B cell (primary cell): ENCODE measurements at regions not wholly inside any gene's neighbourhood (a gene's known extent, or its start where the extent isn't known, plus 50 kb on each side); places are given as distances from the start of the nearest gene placed in this dataset.

Experiments used
- ATAC-seq: fragments of 200-7000 bp; cut with Tn5 transposase; one replicate; pipeline ENCODE4 v1.10.0; 2021; ENCODE audit warnings: low read depth, mild to moderate bottlenecking, moderate number of reproducible peaks, moderate library complexity
- CTCF ChIA-PET: fragments of 350-600 bp; sonication (Branson Sonifier 250); formaldehyde crosslinking; loops from one replicate; lab custom pipeline; 2021; ENCODE audit warnings: antibody characterized with exemption, inconsistent platforms; lab: Charles Lee
- POLR2A ChIA-PET: fragments of 350-600 bp; sonication (Branson Sonifier 250); formaldehyde crosslinking; loops from one replicate; lab custom pipeline; 2021; ENCODE audit warnings: antibody characterized with exemption; lab: Charles Lee
- DNase-seq: peaks from one replicate; pipeline ENCODE4 v3.0.0; 2013
- H2AFZ ChIP-seq: 2 replicates; pipeline ENCODE4 v1.6.1; 2012; ENCODE audit warnings: mild to moderate bottlenecking, low read depth, low read length; ENCODE audit not compliant: insufficient read depth, poor library complexity, severe bottlenecking
- H3K27ac ChIP-seq, 2 donors: 1 replicate in 1 of 2; 2 replicates in 1 of 2; pipeline ENCODE4 v1.5.1; 2012 to 2013; ENCODE audit warnings: low read length in 2 of 2, mild to moderate bottlenecking in 2 of 2, moderate library complexity in 1 of 2
- H3K27me3 ChIP-seq, 4 experiments: fragments of 200-600 bp in 1 of 4; sonication (generic) in 1 of 4; replicated peaks in 1 of 4; 1 replicate in 2 of 4; 2 replicates in 2 of 4; pipeline versions ENCODE4 v1.6.1 to v1.7.0; 2013 to 2016; ENCODE audit warnings: low read length in 3 of 4, mild to moderate bottlenecking in 2 of 4, mixed read lengths in 1 of 4, moderate library complexity in 1 of 4; ENCODE audit not compliant: insufficient read depth in 4 of 4, control insufficient read depth in 3 of 4; ENCODE audit errors: control extremely low read depth in 1 of 4
- H3K36me3 ChIP-seq, 2 experiments: replicated peaks in 1 of 2; 1 replicate in 1 of 2; 2 replicates in 1 of 2; pipeline versions ENCODE4 v1.6.1 to v1.7.1; 2013; ENCODE audit warnings: low read length in 1 of 2; ENCODE audit not compliant: insufficient read depth in 2 of 2, control insufficient read depth in 1 of 2; ENCODE audit errors: control extremely low read depth in 1 of 2, extremely low read depth in 1 of 2
- H3K4me1 ChIP-seq, 2 donors: fragments of 200-600 bp in 1 of 2; sonication (generic) in 1 of 2; 1 replicate in 1 of 2; 2 replicates in 1 of 2; pipeline versions ENCODE4 v1.5.1 to v1.6.1; 2013 to 2017; ENCODE audit warnings: low read length in 2 of 2; ENCODE audit not compliant: control insufficient read depth in 2 of 2, insufficient read depth in 2 of 2
- H3K4me2 ChIP-seq: replicated peaks from 2 replicates; pipeline ENCODE3; 2012; ENCODE audit warnings: mild to moderate bottlenecking, low read depth, low read length; ENCODE audit not compliant: poor library complexity, severe bottlenecking
- H3K4me3 ChIP-seq, 5 experiments: fragments of 200-600 bp in 1 of 5; sonication (generic) in 1 of 5; 1 replicate in 3 of 5; 2 replicates in 2 of 5; pipeline versions ENCODE4 v1.5.1 to v1.7.0; 2011 to 2016; ENCODE audit warnings: low read length in 4 of 5, mild to moderate bottlenecking in 4 of 5, low read depth in 2 of 5, control low read depth in 1 of 5, moderate library complexity in 1 of 5; ENCODE audit not compliant: insufficient read depth in 1 of 5; ENCODE audit errors: control extremely low read depth in 1 of 5, extremely low read depth in 1 of 5
- H3K79me2 ChIP-seq: fragments of 200-600 bp; sonication (generic); one replicate; pipeline ENCODE4 v1.6.0; 2016; ENCODE audit warnings: low read length; ENCODE audit not compliant: control insufficient read depth, insufficient read depth
- H3K9ac ChIP-seq: fragments of 200-600 bp; sonication (generic); 2 replicates; pipeline ENCODE4 v1.6.1; 2017; ENCODE audit warnings: mild to moderate bottlenecking, low read length, moderate library complexity
- H3K9me3 ChIP-seq, 3 donors: one replicate each; pipeline versions ENCODE4 v1.6.1 to v1.7.1; 2013; ENCODE audit warnings: low read length in 2 of 3; ENCODE audit not compliant: control insufficient read depth in 2 of 3, insufficient read depth in 1 of 3; ENCODE audit errors: control extremely low read depth in 1 of 3
- H4K20me1 ChIP-seq: 2 replicates; pipeline ENCODE4 v1.6.0; 2012; ENCODE audit warnings: mild to moderate bottlenecking, low read length; ENCODE audit not compliant: insufficient read depth, control insufficient read depth, poor library complexity, severe bottlenecking
- H3K27ac Mint-ChIP-seq: one replicate; pipeline ENCODE4 v1.8.0; 2021; ENCODE audit warnings: mixed read lengths
- H3K27me3 Mint-ChIP-seq: one replicate; pipeline ENCODE4 v1.8.0; 2021; ENCODE audit warnings: mixed read lengths
- H3K4me1 Mint-ChIP-seq: one replicate; pipeline ENCODE4 v1.8.0; 2021; ENCODE audit warnings: mixed read lengths
- H3K4me3 Mint-ChIP-seq: one replicate; pipeline ENCODE4 v1.8.0; 2021; ENCODE audit warnings: mixed read lengths
- H3K9me3 Mint-ChIP-seq: one replicate; pipeline ENCODE4 v1.8.0; 2022; ENCODE audit warnings: mixed read lengths; ENCODE audit not compliant: insufficient read depth
- EZH2 ChIP-seq: IDR thresholded peaks from 2 replicates; pipeline ENCODE4 v1.6.1; 2012; ENCODE audit warnings: borderline replicate concordance, low read depth, mild to moderate bottlenecking, moderate library complexity, low read length; ENCODE audit not compliant: insufficient read depth, poor library complexity, severe bottlenecking
- WGBS: methylation state at CpG from one replicate; pipeline ENCODE4 v1.1.5; 2013; ENCODE audit warnings: missing lambda C conversion rate; ENCODE audit not compliant: insufficient coverage; 5-methylcytosine and 5-hydroxymethylcytosine counted together
- intact Hi-C: fragments of 100-400 bp; cut with micrococcal nuclease; formaldehyde crosslinking; loops from one replicate; pipeline ENCODE4 v1.10.0; 2022
- TF ChIP-seq, protein P1 (sequence below): fragments of 200-600 bp; IDR thresholded peaks from one replicate; pipeline ENCODE4 v1.8.0; 2022; ENCODE audit warnings: antibody characterized with exemption, mild to moderate bottlenecking

DNA sequence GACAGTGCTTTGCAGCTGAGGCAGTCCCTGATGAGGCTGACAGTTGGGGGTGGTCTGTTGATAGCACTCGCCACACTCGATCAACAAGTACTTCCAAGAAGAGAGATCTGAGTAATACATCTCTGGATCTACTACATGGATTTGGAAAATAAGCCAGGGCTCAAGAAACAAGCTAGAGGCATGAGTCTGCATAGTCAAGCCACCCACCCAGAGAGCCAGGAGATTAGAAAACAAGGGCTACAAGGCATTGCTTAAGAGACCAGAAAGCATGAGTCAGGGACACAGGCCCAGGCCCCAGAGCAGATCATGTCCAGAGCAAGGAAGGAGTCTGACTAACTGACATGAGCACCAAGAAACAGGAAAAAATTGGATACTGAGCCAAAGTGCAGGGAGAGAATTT is 196.9 kb upstream of the CWC22 start:
- ChIA-PET CTCF (no interaction called here), POLR2A (no interaction called here)
- Histone ChIP-seq H3K4me1 (no peaks in the 10 kb centered on the region), H3K4me3 (no peak overlapping the region), H3K9ac (no peak overlapping the region), H2AFZ (no peak overlapping the region), H3K27ac (no peak overlapping the region), H3K79me2 (no peaks in the 10 kb centered on the region), H3K27me3 (no peaks in the 10 kb centered on the region), H3K36me3 (no peaks in the 10 kb centered on the region), H3K4me2 (no peak overlapping the region), H4K20me1 (no peaks in the 10 kb centered on the region), H3K9me3 (no peaks in the 10 kb centered on the region)
- no peak overlapping the region for H3K27ac Mint-ChIP-seq
- DNase-seq (peak; percentile 1), ATAC-seq (no peak)
- no peak for TF ChIP-seq EZH2
- TF ChIP-seq, protein P1, sequence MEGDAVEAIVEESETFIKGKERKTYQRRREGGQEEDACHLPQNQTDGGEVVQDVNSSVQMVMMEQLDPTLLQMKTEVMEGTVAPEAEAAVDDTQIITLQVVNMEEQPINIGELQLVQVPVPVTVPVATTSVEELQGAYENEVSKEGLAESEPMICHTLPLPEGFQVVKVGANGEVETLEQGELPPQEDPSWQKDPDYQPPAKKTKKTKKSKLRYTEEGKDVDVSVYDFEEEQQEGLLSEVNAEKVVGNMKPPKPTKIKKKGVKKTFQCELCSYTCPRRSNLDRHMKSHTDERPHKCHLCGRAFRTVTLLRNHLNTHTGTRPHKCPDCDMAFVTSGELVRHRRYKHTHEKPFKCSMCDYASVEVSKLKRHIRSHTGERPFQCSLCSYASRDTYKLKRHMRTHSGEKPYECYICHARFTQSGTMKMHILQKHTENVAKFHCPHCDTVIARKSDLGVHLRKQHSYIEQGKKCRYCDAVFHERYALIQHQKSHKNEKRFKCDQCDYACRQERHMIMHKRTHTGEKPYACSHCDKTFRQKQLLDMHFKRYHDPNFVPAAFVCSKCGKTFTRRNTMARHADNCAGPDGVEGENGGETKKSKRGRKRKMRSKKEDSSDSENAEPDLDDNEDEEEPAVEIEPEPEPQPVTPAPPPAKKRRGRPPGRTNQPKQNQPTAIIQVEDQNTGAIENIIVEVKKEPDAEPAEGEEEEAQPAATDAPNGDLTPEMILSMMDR = no peak
- intact Hi-C loops = no loop called here
- no peaks in the 10 kb centered on the region for H3K4me1 Mint-ChIP-seq
- peaks cover 4% of the 10 kb centered on the region for H3K27me3 Mint-ChIP-seq
- 93% methylated on average over 2 of the region's 2 CpGs for WGBS
- no peak overlapping the region for H3K4me3 Mint-ChIP-seq
- H3K9me3 Mint-ChIP-seq = no peaks in the 10 kb centered on the region

DNA sequence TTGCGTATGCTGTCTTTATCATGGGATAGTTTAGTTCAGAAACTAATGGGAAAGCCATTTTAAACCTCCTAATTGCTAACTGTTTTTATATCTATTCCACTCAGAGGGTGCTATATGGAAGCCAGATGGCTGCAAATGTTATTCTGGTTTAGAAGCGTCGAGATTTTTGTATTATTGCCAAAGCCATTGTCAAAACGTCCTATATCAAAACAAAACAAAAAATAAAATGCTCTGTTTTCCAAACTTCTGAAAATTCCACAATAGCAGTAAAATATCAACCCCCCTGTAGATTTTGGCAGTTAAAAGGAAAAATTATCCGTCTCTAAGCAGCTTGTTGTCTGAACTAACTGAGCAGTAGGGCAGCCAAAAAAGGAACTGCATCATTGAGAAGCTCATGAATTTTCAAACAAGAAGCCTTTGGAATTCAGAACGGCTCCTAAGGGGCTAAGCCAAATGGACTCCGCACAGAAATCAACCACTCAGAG is 195.4 kb upstream of the CWC22 start:
- ATAC-seq = no peak
- CTCF ChIA-PET = interaction anchor here (0.6 kb wide), 1 partner anchor 1586 kb away, joined by 7 read pairs; no protein-coding TSS in a partner anchor

More for the DNA sequence above, 195.4 kb upstream of the CWC22 start:
- TF ChIP-seq, protein P1 = no peak
- TF ChIP-seq EZH2 = no peak
- POLR2A ChIA-PET = no interaction called here
- H3K27me3 Mint-ChIP-seq = peaks cover 4% of the 10 kb centered on the region
- no peaks in the 10 kb centered on the region for H3K27me3 ChIP-seq
- H3K4me1 Mint-ChIP-seq = no peaks in the 10 kb centered on the region
- WGBS = 93% methylated on average over 3 of the region's 7 CpGs
- DNase-seq = no peak
- no peak overlapping the region for H3K27ac Mint-ChIP-seq
- no peaks in the 10 kb centered on the region for H3K79me2 ChIP-seq
- no peak overlapping the region for H3K4me3 ChIP-seq
- H3K9me3 Mint-ChIP-seq = no peaks in the 10 kb centered on the region
- intact Hi-C loops = no loop called here
- no peak overlapping the region for H3K4me2 ChIP-seq
- H3K4me1 ChIP-seq = no peaks in the 10 kb centered on the region
- no peak overlapping the region for H3K27ac ChIP-seq
- H3K9ac ChIP-seq = no peak overlapping the region
- H2AFZ ChIP-seq = no peak overlapping the region
- no peak overlapping the region for H3K4me3 Mint-ChIP-seq
- H3K36me3 ChIP-seq = no peaks in the 10 kb centered on the region
- no peaks in the 10 kb centered on the region for H3K9me3 ChIP-seq
- no peaks in the 10 kb centered on the region for H4K20me1 ChIP-seq
